GM12878 (cell line): ENCODE measurements at regions not wholly inside any gene's neighbourhood (a gene's known extent, or its start where the extent isn't known, plus 50 kb on each side); places are given as distances from the start of the nearest gene placed in this dataset.

Source experiments
- ATAC-seq: fragments of 200-7000 bp; cut with Tn5 transposase; 3 replicates; pipeline ENCODE4 v1.9.1; 2020; ENCODE audit warnings: mild to moderate bottlenecking, moderate library complexity
- BruUV-seq: library from RNA; stranded (reverse); fragments of 400-500 nt; replicated peaks from 2 replicates; lab custom pipeline; 2021; lab: Mats Ljungman, UMichigan
- CTCF ChIA-PET: fragments of 300-600 bp; sonication (Branson Sonifier 250); formaldehyde crosslinking; extraction: SDS; loops from one replicate; lab custom pipeline; 2021; ENCODE audit warnings: inconsistent platforms; lab: Yijun Ruan, JAX
- POLR2A ChIA-PET: fragments of 350-600 bp; formaldehyde crosslinking; extraction: SDS; loops from one replicate; lab custom pipeline; 2021; ENCODE audit warnings: inconsistent platforms; lab: Charles Lee
- RAD21 ChIA-PET: fragments of 300-600 bp; sonication (Branson Sonifier 250); formaldehyde crosslinking; loops from one replicate; lab custom pipeline; 2023; ENCODE audit warnings: antibody characterized with exemption; ENCODE audit not compliant: unreplicated experiment; lab: Charles Lee
- SMC1A ChIA-PET: fragments of 300-600 bp; sonication (Branson Sonifier 250); formaldehyde crosslinking; loops from one replicate; lab custom pipeline; 2023; ENCODE audit not compliant: unreplicated experiment, uncharacterized antibody; lab: Charles Lee
- DNase-seq: peaks from one replicate; pipeline ENCODE4 v3.0.0-alpha.2; 2011; ENCODE audit warnings: low read depth, low spot score
- FAIRE-seq: peaks from 3 replicates; lab custom pipeline; 2011; peaks lifted over from hg19 to GRCh38; lab: Jason Lieb, UNC
- H2AFZ ChIP-seq: 2 replicates; pipeline ENCODE4 v1.6.0; 2011; ENCODE audit warnings: low read depth, low read length, control low read depth; ENCODE audit not compliant: control insufficient read depth
- H3K27ac ChIP-seq: 2 replicates; pipeline ENCODE4 v1.5.1; 2011; ENCODE audit warnings: control low read depth; ENCODE audit not compliant: control insufficient read depth, insufficient read depth
- H3K27me3 ChIP-seq, 2 experiments: replicated peaks in 1 of 2; 2 replicates each; pipeline versions ENCODE4 v1.6.0 to v1.6.1; 2011; ENCODE audit warnings: low read length in 1 of 2; ENCODE audit not compliant: control insufficient read depth in 2 of 2, insufficient read depth in 2 of 2
- H3K36me3 ChIP-seq, 2 experiments: 2 replicates each; pipeline ENCODE4 v1.5.1; 2011; ENCODE audit warnings: low read length in 1 of 2; ENCODE audit not compliant: control insufficient read depth in 2 of 2, insufficient read depth in 2 of 2
- H3K4me1 ChIP-seq: 2 replicates; pipeline ENCODE4 v1.6.1; 2011; ENCODE audit warnings: mild to moderate bottlenecking, low read length, moderate library complexity, mixed read lengths; ENCODE audit not compliant: control insufficient read depth, insufficient read depth
- H3K4me2 ChIP-seq: 2 replicates; pipeline ENCODE4 v1.6.0; 2011; ENCODE audit warnings: control low read depth; ENCODE audit not compliant: control insufficient read depth, insufficient read depth
- H3K4me3 ChIP-seq: fragments of 200-600 bp; sonication (generic); 2 replicates; pipeline ENCODE4 v1.5.1; 2016
- H3K79me2 ChIP-seq: 2 replicates; pipeline ENCODE4 v1.6.0; 2011; ENCODE audit warnings: low read length; ENCODE audit not compliant: control insufficient read depth, insufficient read depth
- H3K9ac ChIP-seq: 2 replicates; pipeline ENCODE4 v1.8.0; 2011; ENCODE audit warnings: low read length, control low read depth, mixed read lengths; ENCODE audit not compliant: control insufficient read depth, insufficient read depth
- H3K9me3 ChIP-seq: replicated peaks from 3 replicates; pipeline ENCODE4 v1.5.1; 2011; ENCODE audit warnings: mild to moderate bottlenecking, low read length; ENCODE audit not compliant: control insufficient read depth, insufficient read depth
- H4K20me1 ChIP-seq: 2 replicates; pipeline ENCODE4 v1.6.0; 2011; ENCODE audit not compliant: control insufficient read depth, insufficient read depth
- BCL11A ChIP-seq: IDR thresholded peaks from 2 replicates; pipeline ENCODE4 v1.6.1; 2011; ENCODE audit warnings: low read depth, low read length
- BRCA1 ChIP-seq: IDR thresholded peaks from 2 replicates; pipeline ENCODE4 v1.6.1; 2011; ENCODE audit warnings: low read depth, low read length, improper control_type of control experiment
- CBX3 ChIP-seq: fragments of 200-600 bp; sonication (generic); IDR thresholded peaks from 2 replicates; pipeline ENCODE4 v1.6.1; 2016; ENCODE audit warnings: low read depth, borderline replicate concordance
- EZH2 ChIP-seq: IDR thresholded peaks from 2 replicates; pipeline ENCODE4 v1.6.1; 2012; ENCODE audit warnings: low read depth, mild to moderate bottlenecking, control low read depth, inconsistent platforms, low read length, borderline replicate concordance; ENCODE audit not compliant: control insufficient read depth
- IRF5 ChIP-seq: fragments of 450-650 bp; IDR thresholded peaks from 2 replicates; pipeline ENCODE4 v1.6.1; 2017; ENCODE audit warnings: borderline replicate concordance
- JUNB ChIP-seq: IDR thresholded peaks from 2 replicates; pipeline ENCODE4 v1.6.1; 2016; ENCODE audit warnings: antibody characterized with exemption, mild to moderate bottlenecking
- MEF2A ChIP-seq: IDR thresholded peaks from 2 replicates; pipeline ENCODE4 v1.6.1; 2011; ENCODE audit warnings: low read depth, mild to moderate bottlenecking, low read length, moderate library complexity; ENCODE audit not compliant: insufficient read depth
- NR2C1 ChIP-seq: fragments of 450-650 bp; IDR thresholded peaks from 2 replicates; pipeline ENCODE4 v1.6.1; 2017; ENCODE audit warnings: antibody characterized with exemption, mild to moderate bottlenecking, moderate library complexity
- SMAD5 ChIP-seq: IDR thresholded peaks from 2 replicates; pipeline ENCODE4 v1.6.1; 2016; ENCODE audit warnings: antibody characterized with exemption, low read depth
- SREBF2 ChIP-seq: IDR thresholded peaks from 2 replicates; pipeline ENCODE4 v1.6.1; 2012; ENCODE audit warnings: mild to moderate bottlenecking, low read length
- TCF12 ChIP-seq: IDR thresholded peaks from 2 replicates; pipeline ENCODE4 v1.6.1; 2011; ENCODE audit warnings: low read depth, mild to moderate bottlenecking, low read length
- ZBTB33 ChIP-seq: fragments of 450-650 bp; IDR thresholded peaks from 2 replicates; pipeline ENCODE4 v1.6.1; 2017; ENCODE audit warnings: mild to moderate bottlenecking
- ZNF217 ChIP-seq: fragments of 450-650 bp; IDR thresholded peaks from 2 replicates; pipeline ENCODE4 v1.6.1; 2017; ENCODE audit warnings: antibody characterized with exemption, mild to moderate bottlenecking
- ZNF592 ChIP-seq: fragments of 450-650 bp; IDR thresholded peaks from 2 replicates; pipeline ENCODE4 v1.6.1; 2017; ENCODE audit warnings: mild to moderate bottlenecking, moderate library complexity
- WGBS: methylation state at CpG from one replicate; pipeline ENCODE4 v1.1.6; 2016; ENCODE audit warnings: low lambda C conversion rate; ENCODE audit not compliant: insufficient replicate concordance, insufficient coverage; ENCODE audit errors: missing lambda C conversion rate; 5-methylcytosine and 5-hydroxymethylcytosine counted together
- in situ Hi-C: fragments of 300-500 bp; cut with MboI; formaldehyde crosslinking; loops from 9 replicates; pipeline ENCODE4 v1.14.3; 2018; ENCODE audit warnings: mixed read lengths
- intact Hi-C: fragments of 100-400 bp; cut with micrococcal nuclease; formaldehyde crosslinking; loops from one replicate; pipeline ENCODE4 v1.14.2; 2022; ENCODE audit not compliant: unreplicated experiment

- no peak for TF ChIP-seq ZBTB33
- no peak for TF ChIP-seq CBX3
- TF ChIP-seq IRF5 = no peak
- no peak for TF ChIP-seq NR2C1
- TF ChIP-seq TCF12 = no peak
- no peak for TF ChIP-seq BRCA1
- no peak for TF ChIP-seq JUNB
- no peak for TF ChIP-seq BCL11A
Measured at GRCh38 chr4:1512738-1513660, 106.8 kb upstream of the NKX1-1 start (continued).

GRCh38 chr4:1512051-1512737, 106.0 kb upstream of the NKX1-1 start:
- Histone ChIP-seq H3K27me3 (no peaks in the 10 kb centered on the region), H4K20me1 (no peaks in the 10 kb centered on the region), H3K4me3 (no peak overlapping the region), H3K79me2 (no peaks in the 10 kb centered on the region), H3K4me1 (no peaks in the 10 kb centered on the region), H3K4me2 (no peak overlapping the region), H2AFZ (no peak overlapping the region), H3K9ac (no peak overlapping the region), H3K36me3 (no peaks in the 10 kb centered on the region), H3K9me3 (no peaks in the 10 kb centered on the region; the same call in 2 of the 3 replicates), H3K27ac (no peak overlapping the region)
- 78% methylated on average over 27 of the region's 29 CpGs for WGBS
- CTCF ChIA-PET = no interaction called here
- RAD21 ChIA-PET = no interaction called here
- intact Hi-C loops (no loop called here), in situ Hi-C loops (no loop called here)
- no TSS peak for BruUV-seq
- POLR2A ChIA-PET = no interaction called here
- DNase-seq (no peak), ATAC-seq (no peak), FAIRE-seq (no peak)
- SMC1A ChIA-PET = no interaction called here
- TF ChIP-seq ZNF217 = no peak
- TF ChIP-seq MEF2A = no peak
- TF ChIP-seq EZH2 = no peak
- TF ChIP-seq ZNF592 = no peak
- no peak for TF ChIP-seq SMAD5
- TF ChIP-seq SREBF2 = no peak
